IMR-90 (cell line): ENCODE measurements at regions not wholly inside any gene's neighbourhood (a gene's known extent, or its start where the extent isn't known, plus 50 kb on each side); places are given as distances from the start of the nearest gene placed in this dataset.

Experiments
- BHLHE40 ChIP-seq: fragments of 150-350 bp; IDR thresholded peaks from 2 replicates; pipeline ENCODE4 v1.6.1; 2016; ENCODE audit warnings: mild to moderate bottlenecking, low read depth, low read length
- FOS ChIP-seq: fragments of 150-350 bp; IDR thresholded peaks from 2 replicates; pipeline ENCODE4 v1.6.1; 2016; ENCODE audit warnings: low read depth, low read length
- MAFK ChIP-seq: IDR thresholded peaks from 2 replicates; pipeline ENCODE4 v1.6.1; 2012; ENCODE audit warnings: low read depth, low read length, improper control_type of control experiment
- MAZ ChIP-seq: IDR thresholded peaks from 2 replicates; pipeline ENCODE4 v1.6.1; 2012; ENCODE audit warnings: low read depth, mild to moderate bottlenecking, low read length, improper control_type of control experiment, moderate library complexity, borderline replicate concordance
- MXI1 ChIP-seq: IDR thresholded peaks from 2 replicates; pipeline ENCODE4 v1.6.1; 2012; ENCODE audit warnings: low read depth, mild to moderate bottlenecking, low read length, moderate library complexity, borderline replicate concordance
- NFE2L2 ChIP-seq: fragments of 150-350 bp; IDR thresholded peaks from 2 replicates; pipeline ENCODE4 v1.6.1; 2016; ENCODE audit warnings: low read depth, mild to moderate bottlenecking, low read length
- POLR2A ChIP-seq: IDR thresholded peaks from 2 replicates; pipeline ENCODE4 v1.6.1; 2012; ENCODE audit warnings: mild to moderate bottlenecking, low read depth, low read length
- RAD21 ChIP-seq: IDR thresholded peaks from 2 replicates; pipeline ENCODE4 v1.6.1; 2012; ENCODE audit warnings: low read length, improper control_type of control experiment
- RFX5 ChIP-seq: IDR thresholded peaks from 2 replicates; pipeline ENCODE4 v1.8.0; 2012; ENCODE audit warnings: low read depth, mild to moderate bottlenecking, low read length, moderate library complexity
- SMC3 ChIP-seq: fragments of 150-350 bp; IDR thresholded peaks from 2 replicates; pipeline ENCODE4 v1.6.1; 2016; ENCODE audit warnings: low read depth, mild to moderate bottlenecking, antibody characterized with exemption, low read length, moderate library complexity
- USF2 ChIP-seq: fragments of 150-350 bp; IDR thresholded peaks from 2 replicates; pipeline ENCODE4 v1.6.1; 2017; ENCODE audit warnings: mild to moderate bottlenecking, antibody characterized with exemption, low read length, low read depth
- TF ChIP-seq, protein P1 (sequence below): fragments of 150-350 bp; IDR thresholded peaks from 2 replicates; pipeline ENCODE4 v1.6.1; 2016; ENCODE audit warnings: low read depth, mild to moderate bottlenecking, low read length, moderate library complexity, borderline replicate concordance
- TF ChIP-seq, protein P2 (sequence below): conservative IDR thresholded peaks from 2 replicates; pipeline ENCODE4 v1.5.1; 2012; ENCODE audit warnings: mild to moderate bottlenecking, low read depth, low read length, improper control_type of control experiment

DNA sequence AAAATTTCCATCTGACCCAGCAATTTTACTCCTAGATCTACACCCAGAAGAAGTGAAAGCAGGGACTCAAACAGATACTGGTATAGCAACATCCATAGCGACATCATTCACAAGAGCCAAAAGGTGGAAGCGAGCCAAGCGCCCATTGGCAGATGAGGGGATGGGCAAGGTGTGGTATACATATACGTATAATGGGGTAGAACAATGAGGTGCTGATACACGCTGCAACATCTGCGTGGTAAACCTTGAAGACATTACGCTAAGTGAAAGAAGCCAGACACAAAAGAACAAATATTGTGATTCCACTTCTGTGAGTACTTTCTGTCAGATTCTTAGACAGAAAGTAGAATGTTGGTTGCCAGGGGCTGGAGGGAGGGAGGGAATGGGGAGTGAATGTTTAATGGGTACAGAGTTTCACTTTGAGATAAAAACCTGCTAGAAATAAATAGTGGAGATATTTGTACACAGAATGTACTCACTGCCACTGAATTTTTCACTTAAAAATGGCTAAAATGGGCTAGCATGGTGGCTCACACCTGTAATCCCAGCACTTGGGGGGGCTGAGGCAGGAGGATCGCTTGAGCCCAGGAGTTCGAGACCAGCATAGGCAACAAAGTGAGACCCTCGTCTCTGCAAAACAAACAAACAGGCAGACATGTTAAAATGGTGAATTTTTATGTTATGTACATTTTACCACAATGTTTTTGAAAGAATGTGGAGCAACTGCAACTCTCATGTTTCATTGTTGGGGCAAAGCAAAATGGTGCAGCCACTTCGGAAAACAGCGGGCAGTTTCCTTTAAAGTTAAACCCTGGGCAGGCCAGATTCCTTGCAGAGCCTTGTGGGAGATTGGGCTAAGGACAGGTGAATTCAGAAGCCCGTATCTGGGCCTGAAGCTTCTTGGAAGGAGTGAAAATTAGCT, 103.4 kb upstream of the MYCN start:
- TF ChIP-seq POLR2A (no peak), SMC3 (no peak), MXI1 (no peak), BHLHE40 (no peak), MAFK (no peak), USF2 (no peak), FOS (no peak), NFE2L2 (no peak), MAZ (no peak), RAD21 (no peak), RFX5 (no peak)
- TF ChIP-seq, protein P1, sequence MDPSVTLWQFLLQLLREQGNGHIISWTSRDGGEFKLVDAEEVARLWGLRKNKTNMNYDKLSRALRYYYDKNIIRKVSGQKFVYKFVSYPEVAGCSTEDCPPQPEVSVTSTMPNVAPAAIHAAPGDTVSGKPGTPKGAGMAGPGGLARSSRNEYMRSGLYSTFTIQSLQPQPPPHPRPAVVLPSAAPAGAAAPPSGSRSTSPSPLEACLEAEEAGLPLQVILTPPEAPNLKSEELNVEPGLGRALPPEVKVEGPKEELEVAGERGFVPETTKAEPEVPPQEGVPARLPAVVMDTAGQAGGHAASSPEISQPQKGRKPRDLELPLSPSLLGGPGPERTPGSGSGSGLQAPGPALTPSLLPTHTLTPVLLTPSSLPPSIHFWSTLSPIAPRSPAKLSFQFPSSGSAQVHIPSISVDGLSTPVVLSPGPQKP = no peak
- TF ChIP-seq, protein P2, sequence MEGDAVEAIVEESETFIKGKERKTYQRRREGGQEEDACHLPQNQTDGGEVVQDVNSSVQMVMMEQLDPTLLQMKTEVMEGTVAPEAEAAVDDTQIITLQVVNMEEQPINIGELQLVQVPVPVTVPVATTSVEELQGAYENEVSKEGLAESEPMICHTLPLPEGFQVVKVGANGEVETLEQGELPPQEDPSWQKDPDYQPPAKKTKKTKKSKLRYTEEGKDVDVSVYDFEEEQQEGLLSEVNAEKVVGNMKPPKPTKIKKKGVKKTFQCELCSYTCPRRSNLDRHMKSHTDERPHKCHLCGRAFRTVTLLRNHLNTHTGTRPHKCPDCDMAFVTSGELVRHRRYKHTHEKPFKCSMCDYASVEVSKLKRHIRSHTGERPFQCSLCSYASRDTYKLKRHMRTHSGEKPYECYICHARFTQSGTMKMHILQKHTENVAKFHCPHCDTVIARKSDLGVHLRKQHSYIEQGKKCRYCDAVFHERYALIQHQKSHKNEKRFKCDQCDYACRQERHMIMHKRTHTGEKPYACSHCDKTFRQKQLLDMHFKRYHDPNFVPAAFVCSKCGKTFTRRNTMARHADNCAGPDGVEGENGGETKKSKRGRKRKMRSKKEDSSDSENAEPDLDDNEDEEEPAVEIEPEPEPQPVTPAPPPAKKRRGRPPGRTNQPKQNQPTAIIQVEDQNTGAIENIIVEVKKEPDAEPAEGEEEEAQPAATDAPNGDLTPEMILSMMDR = no peak
